IgD-negative memory B cell (primary cell): ENCODE measurements at regions not wholly inside any gene's neighbourhood (a gene's known extent, or its start where the extent isn't known, plus 50 kb on each side); places are given as distances from the start of the nearest gene placed in this dataset.
"Not testable (repeated sequence)": the region's sequence is repeated elsewhere in the genome, so short reads cannot be mapped to it uniquely, and the experiment has no call there.

ENCODE experiments used
- H3K27ac Mint-ChIP-seq, 3 donors: one replicate each; pipeline ENCODE4 v1.8.0; 2020 to 2022; ENCODE audit warnings: mild to moderate bottlenecking in 3 of 3, mixed read lengths in 3 of 3, moderate library complexity in 1 of 3
- H3K27me3 Mint-ChIP-seq: one replicate; pipeline ENCODE4 v1.8.0; 2021; ENCODE audit warnings: mixed read lengths
- H3K36me3 Mint-ChIP-seq: one replicate; pipeline ENCODE4 v1.8.0; 2020; ENCODE audit warnings: mild to moderate bottlenecking, mixed read lengths
- H3K4me1 Mint-ChIP-seq, 3 donors: one replicate each; pipeline ENCODE4 v1.8.0; 2020 to 2022; ENCODE audit warnings: mixed read lengths in 3 of 3, mild to moderate bottlenecking in 1 of 3
- H3K4me3 Mint-ChIP-seq, 4 donors: one replicate each; pipeline ENCODE4 v1.8.0; 2020 to 2022; ENCODE audit warnings: mild to moderate bottlenecking in 4 of 4, mixed read lengths in 4 of 4, moderate library complexity in 3 of 4
- H3K9me3 Mint-ChIP-seq, 3 donors: one replicate each; pipeline ENCODE4 v1.8.0; 2020 to 2021; ENCODE audit warnings: mixed read lengths in 3 of 3, mild to moderate bottlenecking in 1 of 3

DNA sequence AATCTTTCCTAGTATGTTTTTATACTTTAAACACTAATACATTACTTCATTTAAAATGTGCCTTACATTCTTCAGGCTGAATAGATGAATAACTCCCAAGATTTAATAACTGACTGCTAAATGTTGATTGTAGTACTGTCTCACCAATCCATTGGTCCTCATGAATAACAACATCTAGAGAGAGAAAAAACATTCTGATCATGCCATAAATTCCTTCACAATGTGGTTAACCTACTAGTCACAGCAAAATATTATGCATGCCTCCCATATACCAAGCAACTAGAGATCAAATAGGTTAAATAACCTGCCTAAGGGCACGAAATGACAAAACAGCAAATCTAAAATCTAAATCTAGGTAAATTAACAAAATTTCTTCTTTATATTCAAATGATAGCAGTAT is 66.2 kb downstream of the SYT15 start:
- not testable (repeated sequence) for H3K27ac Mint-ChIP-seq, H3K4me1 Mint-ChIP-seq, H3K27me3 Mint-ChIP-seq, H3K9me3 Mint-ChIP-seq, H3K36me3 Mint-ChIP-seq, H3K4me3 Mint-ChIP-seq

DNA sequence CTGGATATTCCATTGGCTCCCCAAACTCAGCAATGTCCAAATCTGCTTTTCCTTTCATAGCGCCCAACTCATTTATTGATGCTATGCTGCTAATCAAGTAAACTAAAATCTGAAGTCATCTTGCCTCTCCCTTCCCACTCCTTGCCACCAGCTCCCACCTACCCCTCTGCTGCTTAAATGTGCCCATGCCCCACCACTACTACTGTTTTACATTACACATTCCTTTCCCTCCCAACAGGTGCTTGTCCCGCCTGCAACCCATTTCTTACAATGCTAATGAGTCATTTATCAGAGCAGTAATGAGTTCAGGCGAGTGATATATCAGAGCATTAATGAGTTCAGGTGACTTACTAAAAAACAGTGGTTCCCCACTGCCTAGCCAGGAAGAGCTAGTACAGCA is 67.2 kb downstream of the SYT15 start:
- not testable (repeated sequence) for H3K4me1 Mint-ChIP-seq, H3K36me3 Mint-ChIP-seq, H3K27ac Mint-ChIP-seq, H3K4me3 Mint-ChIP-seq, H3K27me3 Mint-ChIP-seq, H3K9me3 Mint-ChIP-seq

DNA sequence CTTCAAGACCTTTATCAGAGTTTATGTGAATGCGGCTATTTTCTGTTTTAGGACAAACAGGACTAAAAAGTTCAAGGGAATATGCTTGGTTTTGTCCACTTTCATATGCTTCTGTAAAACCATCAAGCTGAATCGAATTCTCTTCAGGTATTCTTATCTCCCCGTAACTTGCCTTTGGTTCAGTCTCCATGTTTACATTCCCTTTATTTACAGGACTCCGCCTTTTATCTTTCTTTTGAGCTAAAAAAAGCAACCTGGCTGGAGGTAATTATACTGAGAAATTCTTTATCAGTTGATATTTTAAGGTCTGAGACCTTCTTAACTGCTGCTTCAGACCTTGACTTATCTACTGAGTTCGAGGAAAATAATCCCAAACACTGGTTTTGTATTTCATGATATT is 72.0 kb downstream of the SYT15 start:
- H3K36me3 Mint-ChIP-seq, H3K4me3 Mint-ChIP-seq, H3K4me1 Mint-ChIP-seq, H3K27me3 Mint-ChIP-seq, H3K9me3 Mint-ChIP-seq, H3K27ac Mint-ChIP-seq: not testable (repeated sequence)

DNA sequence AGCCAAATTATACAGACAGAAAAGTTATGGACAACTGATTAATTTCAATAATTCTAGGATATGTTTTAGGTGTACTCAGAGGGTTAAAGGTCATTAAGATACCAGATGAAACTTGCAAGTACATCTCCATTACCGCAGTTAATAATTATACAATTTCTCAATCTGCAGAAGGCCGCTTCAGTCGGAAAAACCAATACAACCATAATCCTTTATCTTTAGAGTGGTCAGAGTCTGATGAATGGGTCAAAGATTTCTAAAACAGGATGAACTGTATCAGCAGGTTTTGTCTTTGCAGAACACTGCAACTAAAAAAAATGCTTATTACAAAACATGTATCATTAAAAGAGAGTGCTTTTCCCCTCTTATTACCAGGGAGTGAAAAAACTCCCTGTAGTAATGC is 78.5 kb downstream of the SYT15 start:
- not testable (repeated sequence) for H3K9me3 Mint-ChIP-seq, H3K4me1 Mint-ChIP-seq, H3K27me3 Mint-ChIP-seq, H3K4me3 Mint-ChIP-seq, H3K27ac Mint-ChIP-seq, H3K36me3 Mint-ChIP-seq

DNA sequence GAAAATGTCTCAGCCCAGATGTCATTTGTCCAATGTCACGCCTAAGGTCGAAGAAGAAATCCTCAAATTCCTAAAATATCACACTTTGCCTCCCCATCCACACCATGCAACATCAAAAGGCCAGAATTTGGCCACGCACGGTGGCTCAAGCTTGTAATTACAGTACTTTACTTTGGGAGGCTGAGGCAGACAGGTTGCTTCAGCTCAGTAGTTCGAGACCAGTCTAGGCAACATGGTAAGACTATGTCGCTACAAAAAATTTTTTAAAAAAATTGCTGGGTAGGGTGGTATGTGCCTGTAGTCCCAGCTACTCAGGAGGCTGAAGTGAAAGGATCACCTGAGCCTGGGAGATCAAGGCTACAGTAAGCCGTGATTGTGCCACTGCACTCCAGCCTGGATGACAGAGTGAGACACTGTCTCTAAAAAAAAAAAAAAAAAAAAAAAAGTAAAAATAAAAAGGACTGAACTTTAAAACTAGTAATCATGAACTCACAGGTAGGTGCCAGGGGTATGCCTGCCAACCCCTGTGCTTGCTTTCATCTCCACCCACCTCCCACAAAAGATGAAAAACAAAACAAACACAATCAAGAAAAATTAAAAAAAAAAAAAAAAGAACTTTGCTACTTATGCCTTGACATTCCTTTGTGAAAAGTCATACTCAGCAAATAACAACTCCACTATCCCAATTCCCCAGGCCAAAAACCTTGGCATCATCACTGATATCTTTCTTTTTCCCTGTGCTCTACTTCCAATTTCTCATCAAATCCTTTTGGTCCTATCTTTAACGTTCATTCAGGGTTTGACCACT is 81.3 kb downstream of the SYT15 start:
- not testable (repeated sequence) for H3K4me3 Mint-ChIP-seq, H3K27me3 Mint-ChIP-seq, H3K36me3 Mint-ChIP-seq, H3K9me3 Mint-ChIP-seq, H3K4me1 Mint-ChIP-seq, H3K27ac Mint-ChIP-seq

DNA sequence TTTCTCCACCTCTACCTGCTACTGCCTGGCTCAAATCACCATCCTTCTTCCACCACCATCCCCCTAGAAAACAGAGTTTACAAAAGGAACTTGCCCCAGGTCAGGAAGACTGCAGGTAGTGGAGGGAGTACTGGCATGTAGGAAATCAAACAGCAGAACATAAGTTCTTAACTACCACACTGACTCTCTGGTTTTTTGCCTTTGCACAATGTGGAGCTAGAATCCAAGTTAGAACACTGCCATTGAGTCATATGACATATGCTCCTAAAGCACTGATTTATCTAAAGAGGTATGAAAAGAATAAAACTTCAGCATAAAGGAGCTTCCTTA is 81.9 kb downstream of the SYT15 start:
- not testable (repeated sequence) for H3K27me3 Mint-ChIP-seq, H3K27ac Mint-ChIP-seq, H3K9me3 Mint-ChIP-seq, H3K4me3 Mint-ChIP-seq, H3K4me1 Mint-ChIP-seq, H3K36me3 Mint-ChIP-seq

DNA sequence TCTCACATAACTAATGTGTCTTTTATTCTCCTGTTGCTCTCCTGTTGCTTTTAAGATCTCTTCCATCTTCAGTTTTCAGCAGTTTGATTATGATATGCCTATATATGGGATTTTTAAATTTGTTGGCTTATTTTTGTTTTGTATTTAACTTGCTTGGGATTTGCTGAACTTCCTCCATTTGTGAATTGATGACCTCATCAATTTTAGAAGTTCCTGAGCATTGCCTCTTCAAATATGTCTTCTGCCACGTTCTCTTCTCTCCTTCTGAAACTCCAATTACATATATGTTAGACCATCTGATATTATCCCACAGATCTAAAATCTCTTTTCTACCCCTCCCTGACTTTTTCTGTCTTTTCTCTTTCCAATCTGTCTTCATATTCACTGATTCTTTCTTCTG is 86.6 kb downstream of the SYT15 start:
- H3K27ac Mint-ChIP-seq, H3K36me3 Mint-ChIP-seq, H3K27me3 Mint-ChIP-seq, H3K9me3 Mint-ChIP-seq, H3K4me3 Mint-ChIP-seq, H3K4me1 Mint-ChIP-seq: not testable (repeated sequence)

DNA sequence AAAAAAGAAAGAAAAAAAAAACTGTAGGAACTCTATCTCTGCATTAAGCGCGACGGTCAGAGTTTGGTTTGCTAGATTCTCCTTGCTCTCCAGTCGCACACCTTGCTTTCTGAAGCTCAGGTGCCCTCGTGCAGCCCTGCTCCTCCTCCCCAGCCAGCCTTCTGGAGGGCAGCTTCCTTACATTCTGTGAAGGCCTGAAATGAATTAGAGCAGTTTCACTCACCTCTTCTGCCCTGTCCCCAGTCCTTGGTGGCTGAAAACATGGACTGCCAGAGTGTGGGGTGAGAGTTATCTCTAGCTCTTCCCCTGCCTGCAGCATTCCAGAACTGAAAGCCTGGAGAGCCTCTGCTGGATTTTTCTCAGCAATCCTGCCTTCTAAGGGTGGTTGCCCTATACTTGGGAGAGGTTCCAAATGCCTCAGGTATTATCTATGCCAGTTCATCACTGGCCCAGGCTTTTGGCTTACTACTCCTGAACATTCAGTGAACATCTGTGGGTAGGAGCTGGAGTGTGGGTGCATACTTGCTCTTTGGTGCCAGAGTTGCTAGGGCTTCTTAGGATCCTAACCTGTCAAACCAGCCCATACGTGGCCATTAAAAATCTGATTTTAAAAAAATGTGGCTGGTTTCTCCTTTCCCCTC is 89.5 kb downstream of the SYT15 start:
- H3K4me1 Mint-ChIP-seq, H3K9me3 Mint-ChIP-seq, H3K4me3 Mint-ChIP-seq, H3K36me3 Mint-ChIP-seq, H3K27ac Mint-ChIP-seq, H3K27me3 Mint-ChIP-seq: not testable (repeated sequence)

DNA sequence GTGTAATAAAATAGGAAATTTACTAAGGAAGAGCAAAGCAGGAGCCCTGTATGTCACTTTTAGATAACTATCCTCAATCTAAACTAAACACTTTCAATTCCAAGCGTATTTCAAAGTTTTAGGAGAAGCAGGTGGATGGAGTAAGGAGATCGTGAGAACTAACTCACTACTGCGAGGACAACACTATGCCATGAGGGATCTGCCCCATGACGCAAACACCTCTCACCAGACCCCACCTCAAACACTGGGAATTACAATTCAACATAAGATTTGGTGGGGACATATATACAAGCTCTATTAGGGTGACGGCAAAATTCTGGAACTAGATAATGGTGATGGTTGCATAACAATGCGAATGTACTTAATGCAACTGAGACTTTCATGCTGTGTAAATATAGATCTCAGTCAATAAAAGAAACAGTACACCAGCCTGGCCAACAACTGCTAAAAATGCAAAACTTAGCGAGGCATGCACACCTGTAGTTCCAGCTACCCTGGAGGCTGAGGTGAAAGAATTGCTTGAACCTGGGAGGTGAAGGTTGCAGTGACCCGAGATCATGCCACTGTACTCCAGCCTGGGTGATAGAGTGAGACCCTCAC is 99.0 kb downstream of the SYT15 start:
- not testable (repeated sequence) for H3K4me3 Mint-ChIP-seq, H3K4me1 Mint-ChIP-seq, H3K27ac Mint-ChIP-seq, H3K27me3 Mint-ChIP-seq, H3K9me3 Mint-ChIP-seq, H3K36me3 Mint-ChIP-seq

DNA sequence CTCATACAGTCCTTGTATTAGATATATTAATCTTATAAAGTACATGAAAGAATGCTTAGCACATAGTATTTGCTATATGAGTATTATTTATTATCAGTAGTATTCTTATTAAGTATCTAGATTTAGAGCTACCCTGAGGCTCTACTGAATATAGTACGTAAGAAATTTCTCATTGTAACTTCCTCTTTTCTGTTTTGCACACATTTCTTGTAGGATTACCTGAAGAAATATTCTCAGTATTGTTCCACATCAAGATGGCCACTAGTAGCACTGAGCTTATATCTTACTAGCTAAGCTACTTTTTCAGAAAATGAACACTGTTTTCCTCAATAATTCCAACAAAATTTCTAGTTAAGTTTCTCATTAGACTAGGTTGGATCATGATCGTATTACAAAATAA is 112.5 kb downstream of the SYT15 start:
- H3K36me3 Mint-ChIP-seq, H3K9me3 Mint-ChIP-seq, H3K27me3 Mint-ChIP-seq, H3K4me3 Mint-ChIP-seq, H3K27ac Mint-ChIP-seq, H3K4me1 Mint-ChIP-seq: not testable (repeated sequence)

DNA sequence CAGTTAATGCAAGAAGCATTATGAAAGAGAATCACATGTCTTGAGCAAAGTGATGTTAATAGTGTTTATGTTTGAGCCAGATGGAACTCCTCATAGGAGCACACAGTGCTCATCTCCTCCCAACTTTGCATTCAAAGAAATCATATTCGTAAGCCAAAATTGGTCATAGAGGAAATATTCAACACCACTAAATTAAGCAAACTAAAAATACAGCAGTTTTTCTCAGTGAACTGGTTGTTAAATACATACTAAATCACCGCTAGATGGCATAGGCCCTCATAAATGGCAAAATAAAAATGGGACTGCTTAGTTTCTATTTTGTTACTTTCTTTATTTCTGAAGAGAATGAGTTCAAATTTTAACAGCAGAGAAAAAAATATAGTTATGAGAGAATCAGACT is 114.3 kb downstream of the SYT15 start:
- H3K4me1 Mint-ChIP-seq, H3K27ac Mint-ChIP-seq, H3K9me3 Mint-ChIP-seq, H3K36me3 Mint-ChIP-seq, H3K4me3 Mint-ChIP-seq, H3K27me3 Mint-ChIP-seq: not testable (repeated sequence)

DNA sequence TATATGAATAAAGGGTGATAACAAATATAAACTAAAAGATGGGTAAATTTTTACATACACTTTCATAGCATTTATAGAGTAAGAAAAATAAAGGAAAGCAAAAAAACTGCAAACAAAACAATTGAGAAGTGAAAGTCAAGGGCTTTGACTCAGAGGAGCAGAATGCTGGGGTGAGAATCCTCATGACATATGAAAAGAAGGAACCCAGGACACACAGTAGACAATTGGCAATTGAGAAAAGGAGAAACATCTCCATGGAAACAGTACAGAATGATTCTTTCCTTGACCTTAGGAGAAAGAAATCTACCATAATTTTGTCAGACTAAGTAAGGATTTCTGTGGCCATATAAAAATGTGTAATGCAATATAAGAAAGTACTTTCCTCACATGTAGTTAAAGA is 138.3 kb downstream of the SYT15 start:
- H3K27me3 Mint-ChIP-seq, H3K4me1 Mint-ChIP-seq, H3K4me3 Mint-ChIP-seq, H3K27ac Mint-ChIP-seq, H3K36me3 Mint-ChIP-seq, H3K9me3 Mint-ChIP-seq: not testable (repeated sequence)

DNA sequence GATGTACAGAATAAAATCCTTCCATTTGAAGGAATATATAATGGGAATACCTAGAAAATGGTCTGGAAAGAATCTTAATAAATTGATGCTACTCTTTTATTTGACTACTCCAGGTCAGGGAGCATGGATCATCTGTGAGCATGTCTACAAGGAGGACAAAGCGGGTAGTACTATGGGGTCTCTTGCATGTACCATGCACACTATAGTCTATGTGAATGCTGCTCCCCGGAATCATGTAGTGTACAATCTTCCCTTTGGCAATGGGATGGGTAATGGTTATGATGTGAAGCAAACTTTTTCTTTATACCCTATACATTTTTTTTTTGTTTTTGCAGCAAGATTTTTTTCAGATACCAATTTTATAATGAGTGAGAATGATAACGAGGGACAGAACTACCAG is 139.1 kb downstream of the SYT15 start:
- not testable (repeated sequence) for H3K9me3 Mint-ChIP-seq, H3K4me1 Mint-ChIP-seq, H3K27ac Mint-ChIP-seq, H3K4me3 Mint-ChIP-seq, H3K27me3 Mint-ChIP-seq, H3K36me3 Mint-ChIP-seq

DNA sequence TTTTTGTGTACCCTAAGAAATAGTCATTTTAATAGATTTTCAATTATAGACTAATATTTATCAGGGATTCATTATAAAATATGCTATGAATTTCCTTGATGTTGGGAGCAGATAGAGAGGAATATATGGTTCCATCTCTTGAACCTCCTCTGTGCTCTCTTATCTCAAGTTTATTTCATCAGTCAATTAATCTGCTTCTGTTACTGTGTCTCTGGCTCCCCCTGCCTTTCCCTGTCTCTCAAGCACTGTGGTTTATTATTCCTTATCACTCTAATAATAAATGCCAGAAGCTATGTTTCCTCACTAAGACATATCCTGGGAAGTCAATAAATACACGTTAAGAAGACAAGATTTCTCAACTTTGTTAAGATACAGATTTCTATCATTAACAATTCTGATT is 141.5 kb downstream of the SYT15 start:
- not testable (repeated sequence) for H3K27me3 Mint-ChIP-seq, H3K4me3 Mint-ChIP-seq, H3K36me3 Mint-ChIP-seq, H3K4me1 Mint-ChIP-seq, H3K9me3 Mint-ChIP-seq, H3K27ac Mint-ChIP-seq

DNA sequence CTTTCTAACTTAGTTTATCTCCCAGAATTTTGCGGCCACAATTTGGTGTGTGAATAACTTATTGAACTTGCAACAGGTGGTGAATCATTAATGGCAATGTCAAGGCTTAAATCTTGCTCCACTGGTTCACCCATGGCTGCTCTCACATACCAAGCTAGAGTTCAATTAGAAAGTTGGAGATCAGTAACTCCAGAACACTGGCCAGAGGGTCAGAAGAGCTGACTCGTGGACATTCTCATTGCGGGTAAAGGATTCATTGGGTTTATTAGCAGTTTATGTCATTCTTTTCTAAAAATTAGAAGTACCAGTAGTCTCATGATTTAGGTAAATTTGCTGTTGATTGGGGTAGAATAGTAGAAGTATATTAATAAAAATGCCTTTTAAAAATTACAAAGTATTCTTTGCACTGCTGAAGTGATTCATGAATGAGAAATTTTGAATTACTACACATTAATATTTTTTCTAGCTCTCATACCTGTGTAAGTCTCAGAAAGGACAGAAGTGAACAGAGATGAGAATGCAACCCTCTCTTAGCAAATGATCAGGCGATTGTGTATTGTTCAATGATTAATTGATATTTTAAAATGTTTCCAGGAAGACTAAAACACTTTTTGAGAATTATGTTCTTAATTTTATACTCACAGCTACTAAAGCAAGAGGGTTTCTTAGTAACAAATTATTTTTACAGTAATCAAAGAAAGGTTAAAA is 142.0 kb downstream of the SYT15 start:
- not testable (repeated sequence) for H3K4me1 Mint-ChIP-seq, H3K27me3 Mint-ChIP-seq, H3K36me3 Mint-ChIP-seq, H3K9me3 Mint-ChIP-seq, H3K27ac Mint-ChIP-seq, H3K4me3 Mint-ChIP-seq

DNA sequence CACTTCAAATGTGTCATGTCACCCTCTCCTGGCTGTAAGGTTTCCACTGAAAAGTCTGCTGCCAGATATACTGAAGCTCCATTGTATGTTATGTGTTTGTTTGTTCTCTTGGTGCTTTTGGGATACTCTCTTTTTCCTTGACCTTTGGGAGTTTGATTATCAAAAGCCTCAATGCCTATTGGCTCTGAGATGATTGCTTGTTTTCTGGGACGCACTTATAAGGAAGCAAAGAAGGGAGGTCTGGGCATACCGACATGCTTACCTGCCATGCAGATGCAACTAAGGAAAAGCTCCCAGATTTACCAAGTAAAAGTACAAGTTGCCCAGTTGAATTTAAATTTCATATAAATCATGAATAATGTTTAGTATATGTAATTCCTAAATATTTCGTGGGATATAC is 145.3 kb downstream of the SYT15 start:
- not testable (repeated sequence) for H3K9me3 Mint-ChIP-seq, H3K4me1 Mint-ChIP-seq, H3K27ac Mint-ChIP-seq, H3K36me3 Mint-ChIP-seq, H3K4me3 Mint-ChIP-seq, H3K27me3 Mint-ChIP-seq
